ENCODE measurements at regions not wholly inside any gene's neighbourhood (a gene's known extent, or its start where the extent isn't known, plus 50 kb on each side); places are given as distances from the start of the nearest gene placed in this dataset.

DNA sequence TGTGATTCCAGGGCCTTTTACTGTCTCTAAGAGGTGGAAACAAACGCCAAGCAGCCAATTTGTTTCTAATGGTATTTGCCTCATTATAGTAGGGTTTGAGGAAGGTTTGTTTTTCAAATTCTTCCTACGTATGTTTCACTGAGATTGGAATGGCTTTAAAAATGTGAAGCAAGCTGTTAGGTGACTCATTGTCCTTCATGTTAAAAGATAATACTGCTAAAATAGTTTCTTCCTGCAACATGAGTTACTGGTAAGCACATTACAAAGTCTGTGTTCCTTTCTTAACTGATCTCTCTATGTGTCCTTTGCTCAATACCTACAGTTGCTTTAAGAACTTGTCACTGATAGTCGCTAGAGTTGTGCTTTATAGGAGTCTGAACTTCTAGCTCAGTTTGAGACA lies 1183.9 kb downstream of the RPA4 start:
- TF ChIP-seq, protein P1, sequence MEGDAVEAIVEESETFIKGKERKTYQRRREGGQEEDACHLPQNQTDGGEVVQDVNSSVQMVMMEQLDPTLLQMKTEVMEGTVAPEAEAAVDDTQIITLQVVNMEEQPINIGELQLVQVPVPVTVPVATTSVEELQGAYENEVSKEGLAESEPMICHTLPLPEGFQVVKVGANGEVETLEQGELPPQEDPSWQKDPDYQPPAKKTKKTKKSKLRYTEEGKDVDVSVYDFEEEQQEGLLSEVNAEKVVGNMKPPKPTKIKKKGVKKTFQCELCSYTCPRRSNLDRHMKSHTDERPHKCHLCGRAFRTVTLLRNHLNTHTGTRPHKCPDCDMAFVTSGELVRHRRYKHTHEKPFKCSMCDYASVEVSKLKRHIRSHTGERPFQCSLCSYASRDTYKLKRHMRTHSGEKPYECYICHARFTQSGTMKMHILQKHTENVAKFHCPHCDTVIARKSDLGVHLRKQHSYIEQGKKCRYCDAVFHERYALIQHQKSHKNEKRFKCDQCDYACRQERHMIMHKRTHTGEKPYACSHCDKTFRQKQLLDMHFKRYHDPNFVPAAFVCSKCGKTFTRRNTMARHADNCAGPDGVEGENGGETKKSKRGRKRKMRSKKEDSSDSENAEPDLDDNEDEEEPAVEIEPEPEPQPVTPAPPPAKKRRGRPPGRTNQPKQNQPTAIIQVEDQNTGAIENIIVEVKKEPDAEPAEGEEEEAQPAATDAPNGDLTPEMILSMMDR (IDR thresholded peaks at IDR 0.05) = no peak
- TF ChIP-seq POLR2A (IDR thresholded peaks at IDR 0.05) = no peak
